Liver (tissue), 8 donors: ENCODE measurements at regions not wholly inside any gene's neighbourhood (a gene's known extent, or its start where the extent isn't known, plus 50 kb on each side); places are given as distances from the start of the nearest gene placed in this dataset.

Experiments
- DNase-seq: peaks from one replicate; pipeline ENCODE4 v3.0.0-alpha.2; 2017; ENCODE audit warnings: low spot score
- H3K27ac ChIP-seq, 2 donors: one replicate each; pipeline ENCODE4 v1.7.0; 2013; ENCODE audit warnings: inconsistent platforms in 2 of 2, low read length in 2 of 2, control low read depth in 1 of 2, low read depth in 1 of 2, mild to moderate bottlenecking in 1 of 2
- H3K27me3 ChIP-seq, 4 donors: one replicate each; pipeline versions ENCODE4 v1.6.1 to v1.7.0; 2013; ENCODE audit warnings: low read length in 3 of 4, inconsistent platforms in 1 of 4, mild to moderate bottlenecking in 1 of 4, moderate library complexity in 1 of 4; ENCODE audit not compliant: control insufficient read depth in 4 of 4, insufficient read depth in 4 of 4
- H3K36me3 ChIP-seq, 4 donors: one replicate each; pipeline versions ENCODE4 v1.6.1 to v1.7.0; 2013; ENCODE audit warnings: low read length in 3 of 4, mild to moderate bottlenecking in 3 of 4, low read depth in 1 of 4, moderate library complexity in 1 of 4; ENCODE audit not compliant: control insufficient read depth in 4 of 4, insufficient read depth in 3 of 4
- H3K4me1 ChIP-seq, 4 donors: one replicate each; pipeline versions ENCODE4 v1.6.1 to v1.7.0; 2013; ENCODE audit warnings: low read length in 3 of 4, mild to moderate bottlenecking in 3 of 4, moderate library complexity in 1 of 4; ENCODE audit not compliant: control insufficient read depth in 4 of 4, insufficient read depth in 4 of 4
- H3K4me3 ChIP-seq, 3 donors: one replicate each; pipeline versions ENCODE4 v1.6.1 to v1.7.0; 2013; ENCODE audit warnings: low read length in 3 of 3, control low read depth in 1 of 3, low read depth in 1 of 3, mild to moderate bottlenecking in 1 of 3
- H3K9ac ChIP-seq, 2 donors: one replicate each; pipeline ENCODE4 v1.7.0; 2013; ENCODE audit warnings: low read length in 2 of 2, mild to moderate bottlenecking in 2 of 2, moderate library complexity in 2 of 2, control low read depth in 1 of 2, low read depth in 1 of 2
- H3K9me3 ChIP-seq, 4 donors: one replicate each; pipeline versions ENCODE4 v1.6.1 to v1.7.0; 2013; ENCODE audit warnings: low read length in 3 of 4; ENCODE audit not compliant: control insufficient read depth in 4 of 4
- EGR1 ChIP-seq, 2 donors: IDR thresholded peaks; 2 replicates each; pipeline ENCODE4 v1.6.1; 2016 to 2018; ENCODE audit warnings: antibody characterized with exemption in 2 of 2, low read depth in 2 of 2
- FOXA2 ChIP-seq: IDR thresholded peaks from 2 replicates; pipeline ENCODE4 v1.6.1; 2016; ENCODE audit warnings: antibody characterized with exemption
- GABPA ChIP-seq, 2 donors: IDR thresholded peaks in 1 of 2; conservative IDR thresholded peaks in 1 of 2; 2 replicates each; pipeline ENCODE4 v1.6.1; 2016; ENCODE audit warnings: antibody characterized with exemption in 2 of 2, mild to moderate bottlenecking in 1 of 2, moderate library complexity in 1 of 2
- HNF4A ChIP-seq, 2 donors: conservative IDR thresholded peaks; 2 replicates each; pipeline ENCODE4 v1.6.1; 2016; ENCODE audit warnings: antibody characterized with exemption in 2 of 2, mild to moderate bottlenecking in 2 of 2
- HNF4G ChIP-seq: IDR thresholded peaks from 2 replicates; pipeline ENCODE4 v1.6.1; 2016; ENCODE audit warnings: antibody characterized with exemption
- JUND ChIP-seq, 2 donors: IDR thresholded peaks; 2 replicates each; pipeline ENCODE4 v1.6.1; 2016; ENCODE audit warnings: antibody characterized with exemption in 2 of 2
- RAD21 ChIP-seq, 2 donors: IDR thresholded peaks; 2 replicates each; pipeline ENCODE4 v1.6.1; 2016; ENCODE audit warnings: antibody characterized with exemption in 2 of 2, mild to moderate bottlenecking in 2 of 2
- RXRA ChIP-seq, 2 donors: IDR thresholded peaks; 2 replicates each; pipeline ENCODE4 v1.6.1; 2017 to 2018; ENCODE audit warnings: antibody characterized with exemption in 2 of 2, mild to moderate bottlenecking in 1 of 2
- TAF1 ChIP-seq: conservative IDR thresholded peaks from 2 replicates; pipeline ENCODE4 v1.6.1; 2016; ENCODE audit warnings: antibody characterized with exemption, mild to moderate bottlenecking
- YY1 ChIP-seq: IDR thresholded peaks from 2 replicates; pipeline ENCODE4 v1.6.1; 2016; ENCODE audit warnings: antibody characterized with exemption, mild to moderate bottlenecking
- WGBS: extraction: QIAGEN DNeasy Blood & Tissue Kit; methylation state at CpG from one replicate; pipeline ENCODE4 v1.1.7; 2013; 5-methylcytosine and 5-hydroxymethylcytosine counted together
- TF ChIP-seq, protein P1 (sequence below): IDR thresholded peaks from 2 replicates; pipeline ENCODE4 v1.6.1; 2016; ENCODE audit warnings: antibody characterized with exemption
- TF ChIP-seq, protein P2 (sequence below): IDR thresholded peaks from 2 replicates; pipeline ENCODE4 v1.6.1; 2016; ENCODE audit warnings: antibody characterized with exemption
- TF ChIP-seq, protein P3 (sequence below): IDR thresholded peaks from 2 replicates; pipeline ENCODE4 v1.6.1; 2016; ENCODE audit warnings: antibody characterized with exemption, mild to moderate bottlenecking
- TF ChIP-seq, protein P4 (sequence below): IDR thresholded peaks from 2 replicates; pipeline ENCODE4 v1.6.1; 2016; ENCODE audit warnings: antibody characterized with exemption
- TF ChIP-seq, protein P5 (sequence below): fragments of 150-350 bp; IDR thresholded peaks from 2 replicates; pipeline ENCODE4 v1.5.1; 2017; ENCODE audit warnings: improper control_type of control experiment, low read depth, low read length; ENCODE audit not compliant: missing input control
- donor health status: healthy.
- donor health status: healthy.
- donor health status: healthy.
- donor health status: healthy.
- donor health status: healthy.

DNA sequence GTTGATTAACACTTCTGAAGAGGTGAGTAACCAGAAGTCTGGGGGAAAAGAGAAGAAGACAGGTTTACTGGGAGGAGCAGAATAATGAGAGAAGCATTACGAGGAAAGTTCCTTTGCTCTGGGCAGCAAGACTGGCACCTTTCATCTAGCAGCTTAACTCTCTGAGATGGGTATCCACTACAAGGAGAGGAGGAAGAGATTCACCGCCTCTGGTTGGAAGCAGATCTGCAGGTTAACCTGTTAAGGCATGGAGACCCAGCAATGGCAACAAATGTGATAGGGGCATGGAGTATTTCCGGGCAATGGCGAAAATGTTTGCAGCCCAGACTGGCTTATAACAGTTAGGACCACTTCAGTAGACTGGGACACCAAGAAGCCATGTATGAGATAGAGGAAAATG lies 162.2 kb downstream of the TFEC start:
- Histone ChIP-seq H3K9me3 (no peaks in the 10 kb centered on the region), H3K9ac (no peak overlapping the region), H3K4me1 (no peaks in the 10 kb centered on the region), H3K27ac (no peak overlapping the region), H3K4me3 (no peak overlapping the region), H3K36me3 (no peaks in the 10 kb centered on the region), H3K27me3 (no peaks in the 10 kb centered on the region)
- TF ChIP-seq, protein P1, sequence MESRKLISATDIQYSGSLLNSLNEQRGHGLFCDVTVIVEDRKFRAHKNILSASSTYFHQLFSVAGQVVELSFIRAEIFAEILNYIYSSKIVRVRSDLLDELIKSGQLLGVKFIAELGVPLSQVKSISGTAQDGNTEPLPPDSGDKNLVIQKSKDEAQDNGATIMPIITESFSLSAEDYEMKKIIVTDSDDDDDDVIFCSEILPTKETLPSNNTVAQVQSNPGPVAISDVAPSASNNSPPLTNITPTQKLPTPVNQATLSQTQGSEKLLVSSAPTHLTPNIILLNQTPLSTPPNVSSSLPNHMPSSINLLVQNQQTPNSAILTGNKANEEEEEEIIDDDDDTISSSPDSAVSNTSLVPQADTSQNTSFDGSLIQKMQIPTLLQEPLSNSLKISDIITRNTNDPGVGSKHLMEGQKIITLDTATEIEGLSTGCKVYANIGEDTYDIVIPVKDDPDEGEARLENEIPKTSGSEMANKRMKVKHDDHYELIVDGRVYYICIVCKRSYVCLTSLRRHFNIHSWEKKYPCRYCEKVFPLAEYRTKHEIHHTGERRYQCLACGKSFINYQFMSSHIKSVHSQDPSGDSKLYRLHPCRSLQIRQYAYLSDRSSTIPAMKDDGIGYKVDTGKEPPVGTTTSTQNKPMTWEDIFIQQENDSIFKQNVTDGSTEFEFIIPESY = no peak
- no peak for TF ChIP-seq GABPA (IDR thresholded peaks at IDR 0.05 in 1 of 2, conservative IDR thresholded peaks at IDR 0.05 in 1 of 2)
- TF ChIP-seq RXRA (IDR thresholded peaks at IDR 0.05) = no peak
- TF ChIP-seq, protein P2, sequence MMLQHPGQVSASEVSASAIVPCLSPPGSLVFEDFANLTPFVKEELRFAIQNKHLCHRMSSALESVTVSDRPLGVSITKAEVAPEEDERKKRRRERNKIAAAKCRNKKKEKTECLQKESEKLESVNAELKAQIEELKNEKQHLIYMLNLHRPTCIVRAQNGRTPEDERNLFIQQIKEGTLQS = no peak
- TF ChIP-seq EGR1 (IDR thresholded peaks at IDR 0.05; ENCODE audit: low read depth in 2 of 2) = no peak
- TF ChIP-seq, protein P3, sequence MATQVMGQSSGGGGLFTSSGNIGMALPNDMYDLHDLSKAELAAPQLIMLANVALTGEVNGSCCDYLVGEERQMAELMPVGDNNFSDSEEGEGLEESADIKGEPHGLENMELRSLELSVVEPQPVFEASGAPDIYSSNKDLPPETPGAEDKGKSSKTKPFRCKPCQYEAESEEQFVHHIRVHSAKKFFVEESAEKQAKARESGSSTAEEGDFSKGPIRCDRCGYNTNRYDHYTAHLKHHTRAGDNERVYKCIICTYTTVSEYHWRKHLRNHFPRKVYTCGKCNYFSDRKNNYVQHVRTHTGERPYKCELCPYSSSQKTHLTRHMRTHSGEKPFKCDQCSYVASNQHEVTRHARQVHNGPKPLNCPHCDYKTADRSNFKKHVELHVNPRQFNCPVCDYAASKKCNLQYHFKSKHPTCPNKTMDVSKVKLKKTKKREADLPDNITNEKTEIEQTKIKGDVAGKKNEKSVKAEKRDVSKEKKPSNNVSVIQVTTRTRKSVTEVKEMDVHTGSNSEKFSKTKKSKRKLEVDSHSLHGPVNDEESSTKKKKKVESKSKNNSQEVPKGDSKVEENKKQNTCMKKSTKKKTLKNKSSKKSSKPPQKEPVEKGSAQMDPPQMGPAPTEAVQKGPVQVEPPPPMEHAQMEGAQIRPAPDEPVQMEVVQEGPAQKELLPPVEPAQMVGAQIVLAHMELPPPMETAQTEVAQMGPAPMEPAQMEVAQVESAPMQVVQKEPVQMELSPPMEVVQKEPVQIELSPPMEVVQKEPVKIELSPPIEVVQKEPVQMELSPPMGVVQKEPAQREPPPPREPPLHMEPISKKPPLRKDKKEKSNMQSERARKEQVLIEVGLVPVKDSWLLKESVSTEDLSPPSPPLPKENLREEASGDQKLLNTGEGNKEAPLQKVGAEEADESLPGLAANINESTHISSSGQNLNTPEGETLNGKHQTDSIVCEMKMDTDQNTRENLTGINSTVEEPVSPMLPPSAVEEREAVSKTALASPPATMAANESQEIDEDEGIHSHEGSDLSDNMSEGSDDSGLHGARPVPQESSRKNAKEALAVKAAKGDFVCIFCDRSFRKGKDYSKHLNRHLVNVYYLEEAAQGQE = no peak
- TF ChIP-seq, protein P4, sequence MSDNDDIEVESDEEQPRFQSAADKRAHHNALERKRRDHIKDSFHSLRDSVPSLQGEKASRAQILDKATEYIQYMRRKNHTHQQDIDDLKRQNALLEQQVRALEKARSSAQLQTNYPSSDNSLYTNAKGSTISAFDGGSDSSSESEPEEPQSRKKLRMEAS = no peak
- TF ChIP-seq YY1 = no peak
- TF ChIP-seq RAD21 (IDR thresholded peaks at IDR 0.05) = no peak
- DNase-seq = no peak
- 89% methylated on average over 4 of the region's 4 CpGs for WGBS

DNA sequence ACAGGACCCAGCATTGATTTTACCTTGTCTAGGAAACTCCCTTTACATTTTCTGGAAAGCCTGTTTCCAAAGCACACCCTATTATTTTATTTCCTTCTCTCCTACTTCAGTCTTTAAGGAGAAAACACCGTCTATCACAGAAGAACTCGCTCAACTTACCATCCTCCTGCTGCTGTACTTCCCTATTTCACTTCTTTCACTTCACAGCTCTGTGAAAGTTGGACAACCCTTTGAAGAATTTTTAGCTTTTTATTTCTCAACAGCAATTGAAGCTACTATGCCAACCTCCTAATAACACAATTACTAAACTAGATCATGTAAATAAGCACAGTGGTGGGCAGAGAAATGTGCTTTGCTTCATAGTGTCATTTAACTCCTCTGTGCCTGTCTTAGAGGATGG lies 166.5 kb downstream of the TFEC start:
- no peak overlapping the region for H3K9ac ChIP-seq
- H3K4me3 ChIP-seq = no peak overlapping the region
- peaks cover 0 to 3% (median 0%) of the 10 kb centered on the region in 4 donors for H3K27me3 ChIP-seq
- TF ChIP-seq HNF4A (conservative IDR thresholded peaks at IDR 0.05) = no peak
- TF ChIP-seq HNF4G = no peak
- TF ChIP-seq, protein P4 = no peak
- TF ChIP-seq EGR1 (IDR thresholded peaks at IDR 0.05; ENCODE audit: low read depth in 2 of 2) = no peak
- TF ChIP-seq JUND (IDR thresholded peaks at IDR 0.05) = no peak
- no peak for TF ChIP-seq FOXA2
- TF ChIP-seq YY1 = no peak
- TF ChIP-seq, protein P5, sequence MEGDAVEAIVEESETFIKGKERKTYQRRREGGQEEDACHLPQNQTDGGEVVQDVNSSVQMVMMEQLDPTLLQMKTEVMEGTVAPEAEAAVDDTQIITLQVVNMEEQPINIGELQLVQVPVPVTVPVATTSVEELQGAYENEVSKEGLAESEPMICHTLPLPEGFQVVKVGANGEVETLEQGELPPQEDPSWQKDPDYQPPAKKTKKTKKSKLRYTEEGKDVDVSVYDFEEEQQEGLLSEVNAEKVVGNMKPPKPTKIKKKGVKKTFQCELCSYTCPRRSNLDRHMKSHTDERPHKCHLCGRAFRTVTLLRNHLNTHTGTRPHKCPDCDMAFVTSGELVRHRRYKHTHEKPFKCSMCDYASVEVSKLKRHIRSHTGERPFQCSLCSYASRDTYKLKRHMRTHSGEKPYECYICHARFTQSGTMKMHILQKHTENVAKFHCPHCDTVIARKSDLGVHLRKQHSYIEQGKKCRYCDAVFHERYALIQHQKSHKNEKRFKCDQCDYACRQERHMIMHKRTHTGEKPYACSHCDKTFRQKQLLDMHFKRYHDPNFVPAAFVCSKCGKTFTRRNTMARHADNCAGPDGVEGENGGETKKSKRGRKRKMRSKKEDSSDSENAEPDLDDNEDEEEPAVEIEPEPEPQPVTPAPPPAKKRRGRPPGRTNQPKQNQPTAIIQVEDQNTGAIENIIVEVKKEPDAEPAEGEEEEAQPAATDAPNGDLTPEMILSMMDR = no peak
- TF ChIP-seq, protein P2 = no peak
- TF ChIP-seq, protein P3 = no peak
- no peak for TF ChIP-seq RXRA (IDR thresholded peaks at IDR 0.05)
- TF ChIP-seq RAD21 (IDR thresholded peaks at IDR 0.05) = no peak
- TF ChIP-seq TAF1 = no peak
- WGBS = 54% methylated on average over 2 of the region's 2 CpGs
- H3K4me1 ChIP-seq = no peaks in the 10 kb centered on the region
- H3K27ac ChIP-seq = no peak overlapping the region
- DNase-seq = no peak
- no peaks in the 10 kb centered on the region for H3K36me3 ChIP-seq
- H3K9me3 ChIP-seq = no peaks in the 10 kb centered on the region
